C4-2B (cell line): ENCODE measurements at regions not wholly inside any gene's neighbourhood (a gene's known extent, or its start where the extent isn't known, plus 50 kb on each side); places are given as distances from the start of the nearest gene placed in this dataset.

Source experiments
- CTCF ChIP-seq: fragments of 450-650 bp; conservative IDR thresholded peaks from 2 replicates; pipeline ENCODE4 v1.5.1; 2017; ENCODE audit warnings: mild to moderate bottlenecking
- ZFX ChIP-seq: fragments of 450-650 bp; IDR thresholded peaks from 2 replicates; pipeline ENCODE4 v1.6.1; 2017

DNA sequence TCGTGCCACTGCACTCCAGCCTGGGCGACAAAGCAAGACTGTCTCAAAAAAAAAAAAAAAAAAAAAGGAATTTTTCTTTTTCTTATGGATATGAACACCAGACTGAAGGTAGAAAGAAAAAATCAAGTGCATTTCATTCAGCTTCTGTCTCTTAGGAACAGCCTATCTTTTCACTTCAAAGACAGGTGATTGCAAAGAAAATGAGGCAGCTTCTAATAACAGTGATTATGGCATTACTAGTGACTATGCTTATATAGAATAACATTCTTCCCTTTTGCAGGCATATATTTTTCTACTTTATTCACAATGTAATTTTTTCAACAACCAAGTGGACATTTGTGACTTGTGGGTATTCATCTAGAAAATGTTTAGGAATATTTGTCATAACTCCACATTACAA, 295.5 kb upstream of the ATXN7L3B start:
- no peak for TF ChIP-seq CTCF
- TF ChIP-seq ZFX: no peak
